Middle frontal gyrus (tissue), 1 donor: ENCODE measurements at regions not wholly inside any gene's neighbourhood (a gene's known extent, or its start where the extent isn't known, plus 50 kb on each side); places are given as distances from the start of the nearest gene placed in this dataset.

Experiments used
- DNase-seq: peaks from one replicate; pipeline ENCODE4 v3.0.0-alpha.2; 2015; ENCODE audit warnings: low spot score; ENCODE audit errors: extremely low spot score

DNA sequence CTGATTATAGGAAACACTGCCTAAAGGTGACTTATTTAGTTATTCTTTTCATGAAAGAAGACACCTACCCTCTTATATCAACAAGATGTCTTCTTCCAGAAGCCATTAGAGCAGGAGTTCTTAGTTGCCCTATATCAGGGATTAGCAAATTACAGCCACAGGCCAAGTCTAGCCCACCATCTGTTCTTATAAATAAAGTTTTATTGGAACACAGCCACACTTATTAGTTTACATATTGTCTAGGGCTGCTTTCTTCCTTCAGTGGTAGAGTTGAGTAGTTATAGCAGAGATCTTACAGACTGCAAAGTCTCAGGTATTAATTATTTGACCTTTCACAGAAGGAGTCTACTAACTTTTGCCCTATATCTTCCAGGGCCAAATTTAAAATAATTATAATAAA lies 157.2 kb upstream of the NOCT start:
- no peak for DNase-seq

DNA sequence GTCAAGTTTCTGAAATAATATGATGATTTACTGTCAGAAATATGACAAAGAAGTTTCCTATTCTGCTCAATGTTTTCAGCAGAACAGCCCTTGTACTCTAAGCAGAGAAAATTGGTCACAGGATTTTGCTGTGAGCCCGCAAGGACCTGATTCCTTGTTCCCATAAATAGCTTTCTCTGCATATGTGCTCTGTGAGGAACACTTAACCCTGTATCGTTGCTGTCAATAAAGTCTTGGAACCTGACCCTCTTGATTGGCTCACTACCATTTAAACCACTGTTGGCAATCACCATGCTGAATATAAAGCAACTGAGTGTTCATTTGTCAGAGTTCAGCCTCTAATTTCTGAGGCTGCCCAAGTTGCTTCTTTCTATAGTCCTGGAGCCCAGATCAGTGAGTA lies 158.2 kb upstream of the NOCT start:
- DNase-seq, result no peak

DNA sequence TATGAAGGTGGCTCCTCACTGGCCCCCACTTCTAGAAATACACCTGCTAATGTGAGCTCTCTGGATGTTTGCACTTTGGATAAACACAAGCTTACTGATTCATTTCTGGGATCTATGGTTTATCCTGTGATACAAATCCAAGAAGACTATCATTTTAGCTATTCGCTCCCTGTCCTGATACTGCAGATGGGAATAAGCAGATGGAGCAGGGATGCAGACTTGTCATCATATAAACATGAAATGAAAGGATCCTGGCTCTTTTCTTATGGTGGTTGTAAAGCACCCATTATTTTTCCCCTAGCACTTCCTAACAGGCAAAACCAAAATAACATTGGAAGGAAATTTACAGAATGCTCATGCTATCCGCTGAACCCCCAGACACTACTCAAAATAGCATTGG lies 162.9 kb upstream of the NOCT start:
- DNase-seq, result no peak

DNA sequence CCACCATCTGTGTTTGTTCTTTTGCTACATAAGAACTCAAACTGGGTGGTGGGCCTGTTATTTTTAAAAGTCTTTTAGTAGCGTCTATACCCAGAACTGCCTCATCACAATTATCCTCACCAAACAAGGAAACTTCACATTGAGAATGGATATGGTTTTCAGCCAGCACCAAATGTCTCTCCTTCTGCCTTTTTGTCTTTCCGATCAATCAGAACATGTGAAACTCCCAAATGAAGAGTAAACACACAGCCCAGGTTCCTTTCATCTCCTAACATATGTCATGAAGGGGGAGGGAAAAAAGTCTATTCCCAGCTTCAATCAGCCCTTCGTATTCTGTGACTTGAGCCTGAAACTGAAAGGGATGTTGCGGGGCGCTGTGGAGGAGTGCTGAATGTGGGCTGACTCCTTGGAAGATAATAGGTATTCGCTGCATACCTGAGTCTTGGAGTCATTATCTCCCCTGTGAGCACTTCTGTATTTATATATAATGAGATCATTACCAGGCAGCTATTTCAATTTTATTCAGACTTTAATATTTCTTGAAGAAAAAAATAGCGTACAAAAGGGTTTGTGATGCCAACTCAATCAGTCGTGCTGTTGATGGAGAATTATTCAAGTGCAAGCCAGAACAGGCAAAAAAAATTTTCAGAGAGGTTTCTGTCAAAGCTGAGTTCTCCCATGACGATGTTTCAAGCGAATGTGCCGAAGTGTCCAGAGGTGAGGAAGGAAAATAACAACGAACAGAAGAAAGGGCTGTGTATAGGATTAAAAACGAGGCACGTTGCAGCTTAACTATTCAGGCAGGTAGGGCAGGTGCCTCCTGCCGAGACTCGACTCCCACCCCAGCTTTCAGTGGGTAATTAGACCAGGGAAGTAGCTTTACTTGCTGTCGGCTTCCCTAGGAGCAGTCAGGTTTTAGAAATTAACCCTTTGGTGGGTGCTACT lies 163.9 kb upstream of the NOCT start:
- no peak for DNase-seq

DNA sequence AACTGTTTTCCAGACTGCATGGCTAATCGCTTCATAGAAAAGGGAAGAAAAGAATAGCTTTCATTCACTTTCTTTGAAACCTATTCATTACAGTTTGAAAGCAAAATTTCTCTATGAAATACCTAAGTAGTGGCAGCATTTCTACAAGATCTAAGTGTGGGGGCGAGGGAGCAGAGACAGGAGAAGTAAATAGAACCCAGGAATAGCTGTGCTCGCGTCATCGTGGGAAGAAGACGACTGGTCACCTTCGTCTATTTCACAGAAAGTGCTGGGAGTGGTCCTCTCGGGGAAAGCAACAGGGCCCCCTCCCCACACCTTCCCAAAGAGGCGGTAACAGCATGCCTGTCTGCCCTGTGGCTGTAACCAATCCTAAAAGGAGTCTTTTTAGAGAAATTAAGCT lies 169.9 kb upstream of the NOCT start:
- DNase-seq, result no peak

DNA sequence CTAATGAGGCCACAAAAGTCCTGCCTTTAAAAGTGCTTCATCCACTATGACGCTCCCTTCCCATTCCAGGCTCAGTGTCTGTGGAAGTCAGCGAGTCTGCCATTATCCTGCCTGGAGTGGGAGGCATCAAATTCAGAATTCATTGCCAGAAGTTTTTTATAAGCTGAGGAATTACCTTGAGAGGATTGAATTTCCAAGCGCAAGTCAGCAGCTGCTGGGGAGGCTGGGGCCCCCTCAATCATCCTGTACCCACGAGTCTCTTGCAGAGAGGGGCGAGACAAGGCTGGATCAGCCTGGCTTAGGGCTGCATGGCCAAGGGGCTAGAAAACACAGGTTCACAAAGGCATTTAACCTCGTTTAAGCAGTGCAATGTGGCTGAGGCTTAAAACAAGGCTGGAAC lies 170.5 kb upstream of the NOCT start:
- no peak for DNase-seq

DNA sequence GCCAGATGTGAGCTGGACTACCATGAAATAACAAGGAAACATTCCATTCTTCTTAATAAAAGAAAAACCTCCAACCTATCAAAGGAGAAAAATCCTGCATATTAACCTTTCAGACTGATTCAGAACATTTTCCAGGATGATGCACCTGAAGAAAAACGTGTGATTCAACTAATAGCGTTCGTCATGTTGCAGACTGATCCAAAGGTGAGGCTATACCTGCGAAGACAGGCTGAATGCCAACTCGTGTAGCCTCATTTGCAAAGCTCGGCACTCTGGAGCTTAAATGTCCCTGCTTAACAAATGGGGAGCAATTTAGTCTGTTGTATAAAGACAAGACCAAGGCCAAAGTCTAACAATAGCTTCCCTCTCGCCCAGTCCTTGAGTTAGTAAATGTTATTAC lies 172.0 kb upstream of the NOCT start:
- no peak for DNase-seq

DNA sequence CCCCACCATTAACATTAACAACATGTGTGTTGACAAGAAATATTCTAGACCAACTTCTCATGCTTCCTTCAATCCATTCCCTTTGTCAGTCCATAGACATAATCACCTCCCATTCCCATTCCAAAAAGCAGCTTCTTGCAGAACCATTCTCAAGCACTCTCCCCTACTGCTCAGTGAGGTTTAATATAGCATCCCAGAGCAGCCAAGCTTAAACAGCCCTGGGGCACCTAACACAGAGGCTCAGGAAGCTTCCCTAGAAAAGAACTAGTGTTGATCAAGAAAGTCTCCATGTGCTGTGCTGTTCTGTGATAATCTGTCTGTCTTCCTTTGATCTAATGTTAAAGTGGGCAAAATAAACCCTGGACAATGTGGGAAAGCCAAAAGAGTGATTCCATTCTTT lies 174.2 kb upstream of the NOCT start:
- no peak for DNase-seq

DNA sequence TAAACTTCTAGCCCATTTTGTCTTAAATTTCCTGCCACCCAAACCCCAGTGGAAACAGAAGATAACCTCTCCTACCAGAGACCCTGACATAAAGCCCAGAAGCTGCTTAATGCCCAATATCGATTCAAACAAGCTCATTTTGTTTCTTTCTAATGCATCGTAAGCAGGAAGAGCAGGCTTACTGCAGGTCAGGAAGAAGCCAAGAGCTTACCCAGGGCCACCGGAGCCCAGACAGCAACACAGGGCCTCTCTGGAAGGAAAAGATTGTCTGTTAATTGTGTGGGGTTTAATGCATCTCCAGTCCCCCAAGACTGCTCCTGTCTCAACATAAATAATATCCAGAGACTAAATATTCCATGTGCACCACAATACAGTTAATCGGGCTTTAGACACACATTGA lies 177.3 kb upstream of the NOCT start:
- DNase-seq, result no peak

DNA sequence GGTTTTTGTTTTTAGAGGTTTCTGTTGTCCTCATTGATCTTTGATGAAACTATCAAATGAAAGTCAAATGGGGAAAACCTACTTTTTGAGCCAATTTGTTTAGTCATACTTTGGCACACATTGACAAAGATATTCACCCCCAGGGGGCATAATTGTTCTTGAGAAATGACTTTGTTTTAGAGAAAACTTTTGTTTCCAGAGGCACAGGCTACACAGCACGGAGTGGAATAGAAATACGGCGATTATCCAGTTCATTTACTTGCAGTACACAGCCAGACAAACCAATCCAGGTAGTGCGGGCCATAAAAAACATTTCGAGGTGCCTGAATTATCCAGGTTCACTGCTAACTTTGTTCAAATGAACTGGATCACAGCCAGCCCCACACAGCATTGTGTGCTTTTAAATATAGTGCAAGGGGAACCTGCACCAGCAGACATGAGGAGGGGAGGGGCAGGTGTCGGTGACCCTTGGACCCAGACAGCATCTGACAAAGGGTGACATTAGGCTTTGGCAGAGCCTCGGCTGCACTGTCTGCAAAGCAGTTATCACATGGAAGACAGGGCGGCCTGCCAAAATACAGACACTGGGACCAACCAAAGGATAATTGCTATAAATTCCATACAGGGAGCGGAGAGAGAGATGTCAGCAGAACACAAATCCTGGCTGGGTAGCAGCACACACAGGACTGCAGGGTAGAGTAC lies 179.6 kb upstream of the NOCT start:
- DNase-seq, result no peak

DNA sequence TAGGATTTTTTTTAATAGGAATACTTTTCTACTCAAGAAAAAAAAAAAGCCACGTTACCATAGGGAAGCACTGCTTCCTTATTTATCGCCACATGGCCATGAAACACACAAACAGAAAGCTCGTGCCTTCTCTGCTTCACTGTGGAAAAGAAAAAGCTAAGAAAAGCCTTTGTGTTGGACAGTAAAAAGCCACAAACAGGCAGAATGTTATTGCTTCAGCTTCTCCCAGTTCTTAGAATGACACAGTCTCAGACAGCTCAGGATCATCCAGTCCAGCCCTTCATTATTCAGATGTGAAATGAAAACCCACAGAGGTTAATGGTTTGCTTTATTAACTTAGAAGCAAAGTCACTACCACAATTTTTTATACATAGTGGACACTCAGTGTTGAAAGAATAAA lies 181.6 kb upstream of the NOCT start:
- DNase-seq, result no peak

DNA sequence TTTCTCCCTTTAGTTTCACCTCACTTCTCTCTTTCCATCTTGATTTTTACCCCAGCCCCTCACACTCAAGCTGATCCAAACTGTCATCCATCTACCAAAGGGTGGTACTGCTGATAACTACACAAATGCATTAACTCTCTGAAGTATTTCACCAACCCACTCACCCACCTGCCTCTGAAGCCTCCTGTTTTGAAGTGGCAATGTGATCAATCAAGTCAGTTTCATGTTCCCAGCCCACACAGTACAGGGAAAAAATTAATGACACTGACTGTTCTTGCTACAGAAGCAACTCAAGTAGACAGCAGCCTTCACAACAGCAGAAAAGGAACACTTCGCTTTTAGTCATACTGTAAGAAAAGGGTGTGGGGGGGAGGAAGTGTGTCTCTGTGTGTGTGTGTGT lies 183.0 kb upstream of the NOCT start:
- no peak for DNase-seq

DNA sequence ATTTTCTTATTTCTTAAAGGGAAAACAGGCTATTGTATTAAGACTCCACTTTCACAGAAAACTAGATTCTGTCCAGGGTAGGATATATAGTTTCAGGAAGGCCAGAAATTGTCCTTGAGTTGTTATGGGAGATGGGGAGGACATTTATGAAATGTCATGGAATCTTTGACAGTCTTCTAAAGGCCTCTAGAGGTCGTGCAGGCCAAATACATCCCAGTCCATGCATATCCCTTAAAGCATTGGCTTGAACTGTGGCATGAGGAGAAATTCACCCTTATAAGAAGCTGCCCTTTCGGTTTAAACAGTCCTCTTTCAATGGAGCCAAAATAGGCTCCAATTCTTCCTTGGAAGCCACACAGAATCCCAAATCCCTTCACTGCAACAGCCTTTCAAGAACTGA lies 183.6 kb upstream of the NOCT start:
- no peak for DNase-seq

DNA sequence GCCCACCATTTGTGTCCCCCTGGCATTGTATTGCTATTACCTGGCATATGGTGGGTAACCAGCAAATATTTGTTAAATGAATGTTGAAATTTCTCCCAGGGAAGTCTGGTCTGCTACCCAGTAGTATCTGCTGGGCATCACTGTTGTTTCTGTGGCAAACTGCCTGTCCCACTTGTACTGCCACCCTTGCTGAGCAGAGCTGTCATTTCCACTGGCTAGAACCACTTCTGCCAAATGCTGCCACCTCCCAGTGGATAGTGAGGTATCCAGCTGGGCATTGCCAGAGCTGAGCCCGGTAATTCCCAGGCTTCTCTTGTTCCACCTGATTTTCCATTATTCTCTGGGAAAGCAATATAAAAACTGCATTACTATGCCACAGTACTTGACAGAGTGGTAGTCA lies 186.7 kb upstream of the NOCT start:
- DNase-seq, result no peak

DNA sequence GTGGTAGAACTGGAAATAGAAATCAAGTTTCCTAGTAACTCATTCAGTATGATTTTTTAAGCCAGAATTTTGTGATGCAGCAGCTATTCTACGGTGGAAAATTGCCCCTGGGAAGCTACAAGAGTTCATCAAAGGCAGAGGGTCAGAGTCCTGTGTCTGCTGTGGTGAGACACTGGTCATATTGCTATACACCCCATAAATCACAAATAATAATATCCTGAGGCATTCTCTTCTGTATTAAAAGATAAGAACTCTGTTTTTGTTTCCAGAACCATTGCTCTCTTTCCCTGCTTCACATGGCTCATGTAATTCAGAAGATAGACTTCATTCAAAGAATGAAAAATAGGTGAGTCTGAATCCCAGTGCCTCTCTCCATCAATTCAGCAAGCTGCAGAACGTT lies 188.8 kb upstream of the NOCT start:
- DNase-seq, result no peak

DNA sequence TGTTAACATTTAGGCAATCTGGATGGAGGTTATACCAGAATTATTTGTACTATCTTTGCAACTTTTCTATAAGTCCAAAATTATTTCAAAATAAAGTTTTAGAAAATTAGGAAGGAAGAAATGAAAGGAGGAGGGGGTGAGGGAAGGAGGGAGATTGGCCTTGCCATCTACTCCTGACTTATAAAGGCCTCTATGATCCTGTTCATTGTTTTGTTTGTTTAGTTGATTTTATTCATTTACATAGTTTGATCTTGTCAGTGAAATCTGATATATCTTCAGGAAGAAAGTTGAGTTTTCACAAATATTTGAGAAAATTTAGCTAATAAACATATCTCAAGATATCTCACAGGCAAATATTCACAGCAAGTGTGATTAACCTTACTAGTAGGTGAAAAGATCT lies 189.3 kb upstream of the NOCT start:
- DNase-seq, result no peak

DNA sequence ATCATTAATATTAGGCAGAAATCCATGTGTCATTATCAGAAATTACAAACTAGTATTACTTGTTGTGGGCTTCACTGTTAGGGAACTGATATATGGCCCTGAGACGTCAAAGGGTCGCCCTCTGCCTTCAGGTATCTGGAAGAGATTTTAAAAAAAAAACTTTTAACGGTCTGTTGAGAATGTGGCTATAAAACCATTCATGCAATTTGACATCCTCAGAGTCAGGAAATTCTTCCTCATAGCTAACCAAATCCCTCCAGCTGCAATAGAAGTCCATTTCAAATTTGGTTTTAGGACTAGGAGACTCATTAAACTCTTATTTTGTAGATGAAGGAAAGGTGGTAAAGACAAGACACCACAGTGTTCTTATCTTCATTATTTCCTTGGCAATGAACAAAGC lies 194.2 kb upstream of the NOCT start:
- DNase-seq, result no peak

DNA sequence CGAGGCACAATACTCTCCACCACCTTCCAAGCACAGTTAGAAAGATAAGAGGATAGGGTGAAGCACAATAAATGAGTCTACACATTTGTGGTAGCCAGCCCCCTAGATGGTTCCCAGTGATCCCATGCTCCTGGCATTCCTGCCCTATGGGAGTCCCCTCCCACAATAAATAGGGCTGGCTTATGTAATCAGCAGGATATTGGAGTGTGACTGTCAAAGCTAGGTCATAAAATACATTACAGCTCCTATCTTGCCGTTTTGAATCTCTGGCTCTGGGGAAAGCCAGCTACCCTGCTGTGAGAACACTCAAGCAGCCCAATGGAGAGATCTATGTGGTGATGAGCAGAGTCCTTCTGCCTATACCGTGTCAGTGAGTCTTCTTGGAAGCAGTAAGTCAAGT lies 198.7 kb upstream of the NOCT start:
- no peak for DNase-seq

DNA sequence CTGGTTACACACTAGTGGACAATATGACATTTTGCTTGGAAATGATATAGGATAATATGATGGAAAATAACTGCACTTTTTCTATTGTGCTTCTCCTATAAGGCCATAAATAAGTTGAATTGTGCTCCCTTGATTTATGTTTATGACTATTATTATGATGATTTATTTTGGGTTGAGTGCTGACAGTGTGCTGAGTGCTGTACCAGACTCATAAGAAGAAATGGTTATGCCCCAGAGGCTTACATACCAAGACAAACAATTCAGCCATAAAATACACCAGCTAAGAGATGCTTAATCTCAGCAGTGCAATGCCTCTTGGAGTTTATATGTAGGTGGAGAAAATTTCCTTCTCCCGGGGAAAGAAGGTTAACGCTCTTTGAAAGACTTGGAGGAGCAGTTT lies 199.8 kb upstream of the NOCT start:
- no peak for DNase-seq

DNA sequence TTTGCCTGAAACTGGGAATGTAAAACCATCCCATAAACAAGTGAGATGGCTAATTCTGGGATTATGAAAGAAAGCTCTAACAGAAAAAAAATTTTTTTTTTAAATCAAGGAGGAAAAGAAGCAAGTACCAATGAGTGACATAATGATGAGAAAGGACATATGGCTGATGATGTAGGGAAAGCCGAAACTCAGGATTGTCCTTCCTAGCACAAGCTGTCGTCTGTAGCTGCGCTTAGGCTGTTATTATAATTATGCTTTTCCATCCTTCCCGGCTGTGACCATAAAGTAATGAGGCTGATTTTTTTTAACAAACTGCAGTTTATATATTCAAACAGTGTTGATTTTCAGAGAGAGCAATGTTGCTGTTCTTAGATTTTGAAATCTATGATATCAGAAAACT lies 209.8 kb upstream of the NOCT start:
- DNase-seq, result no peak

DNA sequence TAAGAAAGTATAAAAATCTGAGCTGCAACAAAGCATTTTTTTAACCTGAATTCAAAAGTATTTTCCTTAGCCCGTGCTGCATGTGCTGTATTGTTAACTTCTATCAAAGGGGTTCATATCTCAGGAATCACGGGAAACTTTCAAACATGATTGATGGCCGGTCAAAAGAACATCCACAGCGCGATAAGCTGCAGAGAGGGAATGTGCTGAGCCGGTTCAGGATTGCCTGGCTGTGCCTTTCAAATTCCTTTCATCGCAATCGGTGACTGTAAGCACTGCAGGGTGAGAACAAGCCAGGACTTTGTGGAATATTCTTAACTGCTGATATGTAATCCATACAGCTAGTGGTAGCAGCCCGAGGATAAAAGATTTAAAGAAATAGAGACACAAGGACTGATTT lies 210.9 kb upstream of the NOCT start:
- DNase-seq, result no peak

DNA sequence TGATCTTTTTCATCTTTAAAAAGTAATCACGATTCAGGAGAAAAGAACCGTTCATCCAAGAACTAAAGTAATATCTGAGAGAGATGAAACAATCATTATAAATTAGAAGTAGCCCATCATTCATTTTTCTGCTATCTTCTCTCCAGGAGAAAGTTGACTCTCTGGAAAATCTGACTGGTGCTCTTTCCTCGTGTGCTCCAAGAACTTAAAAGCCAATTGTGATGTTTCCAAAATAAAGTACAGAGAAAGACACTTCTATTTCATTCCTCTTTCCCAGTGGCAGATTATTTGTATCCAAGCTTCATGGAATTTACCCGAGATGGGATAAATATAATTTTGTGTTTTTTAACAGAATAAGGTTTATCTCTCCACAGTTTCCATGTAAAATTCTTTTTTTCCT lies 212.5 kb upstream of the NOCT start:
- no peak for DNase-seq

DNA sequence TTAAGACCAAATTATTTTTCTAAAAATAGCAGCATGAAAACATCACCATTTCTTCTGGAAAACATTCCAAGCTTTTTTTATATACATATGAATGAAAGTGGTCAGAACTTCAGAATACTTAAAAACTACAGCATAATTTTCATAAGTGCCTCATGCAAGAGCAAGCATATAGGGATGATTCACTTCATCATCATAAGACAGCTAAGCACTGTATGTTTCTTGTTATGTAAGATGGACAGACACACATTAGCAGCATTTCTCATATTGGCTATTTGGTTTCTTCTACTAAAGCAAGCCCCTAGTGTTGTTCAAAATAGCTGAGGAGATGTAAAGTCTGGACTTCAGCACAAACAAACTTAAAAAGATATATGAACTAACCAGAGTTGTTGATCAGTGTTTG lies 213.1 kb upstream of the NOCT start:
- no peak for DNase-seq
